ENCODE measurements at regions not wholly inside any gene's neighbourhood (a gene's known extent, or its start where the extent isn't known, plus 50 kb on each side); places are given as distances from the start of the nearest gene placed in this dataset.

- no peak for TF ChIP-seq CTCF (IDR thresholded peaks at IDR 0.05)
- no peak for TF ChIP-seq POLR2AphosphoS5 (IDR thresholded peaks at IDR 0.05; ENCODE audit: low read depth, low read length)
- TF ChIP-seq REST (IDR thresholded peaks at IDR 0.05; ENCODE audit: insufficient read depth in 1 of 2, low read depth in 2 of 2, low read length in 1 of 2) = no peak
- TF ChIP-seq SIN3A (IDR thresholded peaks at IDR 0.05; ENCODE audit: borderline replicate concordance, insufficient read depth, low read depth, low read length) = no peak
These were observed 121.4 kb downstream of the KCNJ2 start for GRCh38 chr17:70290770-70291169.

All from Panc1 (cell line).